Fibroblast of skin of abdomen (primary cell): ENCODE measurements at regions not wholly inside any gene's neighbourhood (a gene's known extent, or its start where the extent isn't known, plus 50 kb on each side); places are given as distances from the start of the nearest gene placed in this dataset.

Experiments used
- DNase-seq: peaks from one replicate; pipeline ENCODE4 v3.0.0-alpha.2; 2013

- no peak for DNase-seq
Measured at GRCh38 chr9:88932766-88933165, 58.5 kb upstream of the S1PR3 start.

GRCh38 chr9:88933607-88934379 lies 57.5 kb upstream of the S1PR3 start:
- DNase-seq, result no peak

GRCh38 chr9:88934876-88935535 lies 56.3 kb upstream of the S1PR3 start:
- no peak for DNase-seq

GRCh38 chr9:88936132-88936531 lies 55.1 kb upstream of the S1PR3 start:
- DNase-seq, result no peak

- DNase-seq, result no peak
Measured at GRCh38 chr9:88936668-88937067, 54.6 kb upstream of the S1PR3 start.

- no peak for DNase-seq
Measured at GRCh38 chr9:88937248-88937647, 54.0 kb upstream of the S1PR3 start.

GRCh38 chr9:88938189-88938588 lies 53.1 kb upstream of the S1PR3 start:
- no peak for DNase-seq
